ENCODE measurements at regions not wholly inside any gene's neighbourhood (a gene's known extent, or its start where the extent isn't known, plus 50 kb on each side); places are given as distances from the start of the nearest gene placed in this dataset.

GRCh38 chr3:94179059-94179458, 116.2 kb downstream of the NSUN3 start:
- no peak for DNase-seq

GRCh38 chr3:94183551-94183950, 120.7 kb downstream of the NSUN3 start:
- no peak for DNase-seq

- DNase-seq, result no peak
Measured at GRCh38 chr3:94184781-94185180, 121.9 kb downstream of the NSUN3 start.

GRCh38 chr3:94185753-94186152, 122.9 kb downstream of the NSUN3 start:
- no peak for DNase-seq

- no peak for DNase-seq
Measured at GRCh38 chr3:94187697-94188096, 124.8 kb downstream of the NSUN3 start.

GRCh38 chr3:94195381-94195780, 132.5 kb downstream of the NSUN3 start:
- no peak for DNase-seq

GRCh38 chr3:94206291-94206690, 143.4 kb downstream of the NSUN3 start:
- DNase-seq, result no peak

GRCh38 chr3:94210256-94210655, 147.4 kb downstream of the NSUN3 start:
- no peak for DNase-seq

- no peak for DNase-seq
Measured at GRCh38 chr3:94217406-94217805, 154.5 kb downstream of the NSUN3 start.

- no peak for DNase-seq
Measured at GRCh38 chr3:94220426-94220825, 157.6 kb downstream of the NSUN3 start.

GRCh38 chr3:94221829-94222228, 159.0 kb downstream of the NSUN3 start:
- DNase-seq, result no peak

GRCh38 chr3:94225148-94225865, 162.4 kb downstream of the NSUN3 start:
- no peak for DNase-seq

- no peak for DNase-seq
Measured at GRCh38 chr3:94226078-94226477, 163.2 kb downstream of the NSUN3 start.

- no peak for DNase-seq
Measured at GRCh38 chr3:94232921-94233320, 170.1 kb downstream of the NSUN3 start.

GRCh38 chr3:94234177-94234788, 171.4 kb downstream of the NSUN3 start:
- peak; percentile 37 for DNase-seq

- no peak for DNase-seq
Measured at GRCh38 chr3:94241986-94242385, 179.1 kb downstream of the NSUN3 start.

- DNase-seq, result no peak
Measured at GRCh38 chr3:94246171-94246570, 183.3 kb downstream of the NSUN3 start.

- DNase-seq, result no peak
Measured at GRCh38 chr3:94248042-94248441, 185.2 kb downstream of the NSUN3 start.

GRCh38 chr3:94249491-94250079, 186.7 kb downstream of the NSUN3 start:
- peak; percentile 24 for DNase-seq

- no peak for DNase-seq
Measured at GRCh38 chr3:94251566-94251965, 188.7 kb downstream of the NSUN3 start.

- DNase-seq, result no peak
Measured at GRCh38 chr3:94252316-94252715, 189.5 kb downstream of the NSUN3 start.

GRCh38 chr3:94256888-94257813, 194.3 kb downstream of the NSUN3 start:
- DNase-seq, result no peak

GRCh38 chr3:94258851-94259250, 196.0 kb downstream of the NSUN3 start:
- DNase-seq, result no peak

Data from NCI-H1694 treated with DMSO at 0.1 percent for 48 hours (cell line).